PC-3 (cell line): ENCODE measurements at regions not wholly inside any gene's neighbourhood (a gene's known extent, or its start where the extent isn't known, plus 50 kb on each side); places are given as distances from the start of the nearest gene placed in this dataset.

Experiments
- ATAC-seq: fragments of 200-7000 bp; cut with Tn5 transposase; 2 replicates; pipeline ENCODE4 v1.9.1; 2020; ENCODE audit warnings: mild to moderate bottlenecking, moderate library complexity
- BruUV-seq: library from RNA; stranded (reverse); fragments of 400-500 nt; replicated peaks from 2 replicates; lab custom pipeline; 2021; lab: Mats Ljungman, UMichigan
- CTCF ChIA-PET: fragments of 300-600 bp; sonication (Branson Sonifier 250); formaldehyde crosslinking; loops from one replicate; lab custom pipeline; 2022; ENCODE audit warnings: antibody characterized with exemption; lab: Charles Lee
- POLR2A ChIA-PET: fragments of 300-600 bp; sonication (Branson Sonifier 250); formaldehyde crosslinking; loops from one replicate; lab custom pipeline; 2022; ENCODE audit warnings: antibody characterized with exemption; ENCODE audit not compliant: unreplicated experiment; lab: Charles Lee
- DNase-seq: peaks from one replicate; pipeline ENCODE4 v3.0.0-alpha.2; 2015
- H2AFZ ChIP-seq: fragments of 300-600 bp; sonication (generic); 2 replicates; pipeline ENCODE4 v1.6.0; 2016; ENCODE audit warnings: antibody characterized with exemption, low read length
- H3F3A ChIP-seq: fragments of 300-600 bp; sonication (generic); one replicate; pipeline ENCODE4 v1.6.0; 2017; ENCODE audit warnings: antibody characterized with exemption, low read length, control low read depth, mild to moderate bottlenecking; ENCODE audit not compliant: unreplicated experiment
- H3K27ac ChIP-seq: fragments of 300-600 bp; sonication (generic); 2 replicates; pipeline ENCODE4 v1.5.1; 2016; ENCODE audit warnings: mild to moderate bottlenecking, low read length
- H3K27me3 ChIP-seq: fragments of 300-600 bp; sonication (generic); 2 replicates; pipeline ENCODE4 v1.6.1; 2016; ENCODE audit warnings: low read length, mixed read lengths
- H3K36me3 ChIP-seq: fragments of 300-600 bp; sonication (generic); 2 replicates; pipeline ENCODE4 v1.6.1; 2016; ENCODE audit warnings: low read depth, mixed run types, low read length, mixed read lengths
- H3K4me1 ChIP-seq: fragments of 300-600 bp; sonication (generic); 2 replicates; pipeline ENCODE4 v1.5.1; 2016; ENCODE audit warnings: low read length; ENCODE audit not compliant: insufficient read depth
- H3K4me2 ChIP-seq: fragments of 300-600 bp; sonication (generic); 2 replicates; pipeline ENCODE4 v1.6.0; 2016; ENCODE audit warnings: low read length
- H3K4me3 ChIP-seq: fragments of 300-600 bp; sonication (generic); 2 replicates; pipeline ENCODE4 v1.5.1; 2016; ENCODE audit warnings: mild to moderate bottlenecking, low read length, mixed read lengths
- H3K79me2 ChIP-seq: fragments of 300-600 bp; sonication (generic); 2 replicates; pipeline ENCODE4 v1.6.1; 2017; ENCODE audit warnings: low read length, mixed read lengths
- H3K9ac ChIP-seq: fragments of 300-600 bp; sonication (generic); 2 replicates; pipeline ENCODE4 v1.6.0; 2016; ENCODE audit warnings: mild to moderate bottlenecking, low read length
- H3K9me2 ChIP-seq: fragments of 300-600 bp; sonication (generic); replicated peaks from 2 replicates; pipeline ENCODE4 v1.6.1; 2016; ENCODE audit warnings: mixed run types, low read length, mixed read lengths
- H3K9me3 ChIP-seq: fragments of 300-600 bp; sonication (generic); 2 replicates; pipeline ENCODE4 v1.6.1; 2016; ENCODE audit warnings: low read length, mixed read lengths
- H4K20me1 ChIP-seq: fragments of 300-600 bp; sonication (generic); 2 replicates; pipeline ENCODE4 v1.6.1; 2016; ENCODE audit warnings: low read length, mixed read lengths
- EZH2 ChIP-seq: fragments of 300-600 bp; sonication (generic); IDR thresholded peaks from one replicate; pipeline ENCODE4 v1.6.1; 2017; ENCODE audit warnings: antibody characterized with exemption, mild to moderate bottlenecking, low read length; ENCODE audit not compliant: unreplicated experiment
- EZH2phosphoT487 ChIP-seq: fragments of 300-600 bp; sonication (generic); IDR thresholded peaks from 2 replicates; pipeline ENCODE4 v1.6.1; 2018; ENCODE audit warnings: mild to moderate bottlenecking, antibody characterized with exemption, low read length, borderline replicate concordance
- intact Hi-C: fragments of 100-400 bp; cut with micrococcal nuclease; formaldehyde crosslinking; loops from 2 replicates; pipeline ENCODE4 v1.9.0; 2023
- TF ChIP-seq, protein P1 (sequence below): fragments of 300-600 bp; sonication (generic); conservative IDR thresholded peaks from 2 replicates; pipeline ENCODE4 v1.5.1; 2017; ENCODE audit warnings: antibody characterized with exemption, low read depth, mild to moderate bottlenecking, low read length

GRCh38 chr18:56508370-56509036, 129.9 kb downstream of the TXNL1 start:
- H2AFZ ChIP-seq: no peak overlapping the region
- BruUV-seq: no TSS peak
- H3K9me2 ChIP-seq: no peaks in the 10 kb centered on the region
- no peaks in the 10 kb centered on the region for H4K20me1 ChIP-seq
- H3K9ac ChIP-seq: no peak overlapping the region
- H3K4me1 ChIP-seq: no peaks in the 10 kb centered on the region
- H3K4me3 ChIP-seq: no peak overlapping the region
- TF ChIP-seq EZH2phosphoT487: no peak
- TF ChIP-seq EZH2: no peak
- TF ChIP-seq, protein P1, sequence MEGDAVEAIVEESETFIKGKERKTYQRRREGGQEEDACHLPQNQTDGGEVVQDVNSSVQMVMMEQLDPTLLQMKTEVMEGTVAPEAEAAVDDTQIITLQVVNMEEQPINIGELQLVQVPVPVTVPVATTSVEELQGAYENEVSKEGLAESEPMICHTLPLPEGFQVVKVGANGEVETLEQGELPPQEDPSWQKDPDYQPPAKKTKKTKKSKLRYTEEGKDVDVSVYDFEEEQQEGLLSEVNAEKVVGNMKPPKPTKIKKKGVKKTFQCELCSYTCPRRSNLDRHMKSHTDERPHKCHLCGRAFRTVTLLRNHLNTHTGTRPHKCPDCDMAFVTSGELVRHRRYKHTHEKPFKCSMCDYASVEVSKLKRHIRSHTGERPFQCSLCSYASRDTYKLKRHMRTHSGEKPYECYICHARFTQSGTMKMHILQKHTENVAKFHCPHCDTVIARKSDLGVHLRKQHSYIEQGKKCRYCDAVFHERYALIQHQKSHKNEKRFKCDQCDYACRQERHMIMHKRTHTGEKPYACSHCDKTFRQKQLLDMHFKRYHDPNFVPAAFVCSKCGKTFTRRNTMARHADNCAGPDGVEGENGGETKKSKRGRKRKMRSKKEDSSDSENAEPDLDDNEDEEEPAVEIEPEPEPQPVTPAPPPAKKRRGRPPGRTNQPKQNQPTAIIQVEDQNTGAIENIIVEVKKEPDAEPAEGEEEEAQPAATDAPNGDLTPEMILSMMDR: no peak
- H3K9me3 ChIP-seq: no peaks in the 10 kb centered on the region
- intact Hi-C loops: no loop called here
- no peak overlapping the region for H3K4me2 ChIP-seq
- no peaks in the 10 kb centered on the region for H3F3A ChIP-seq
- no peaks in the 10 kb centered on the region for H3K27me3 ChIP-seq
- H3K36me3 ChIP-seq: no peaks in the 10 kb centered on the region
- DNase-seq (no peak), ATAC-seq (no peak)
- no peak overlapping the region for H3K27ac ChIP-seq
- ChIA-PET CTCF (no interaction called here), POLR2A (no interaction called here)
- no peaks in the 10 kb centered on the region for H3K79me2 ChIP-seq

DNA sequence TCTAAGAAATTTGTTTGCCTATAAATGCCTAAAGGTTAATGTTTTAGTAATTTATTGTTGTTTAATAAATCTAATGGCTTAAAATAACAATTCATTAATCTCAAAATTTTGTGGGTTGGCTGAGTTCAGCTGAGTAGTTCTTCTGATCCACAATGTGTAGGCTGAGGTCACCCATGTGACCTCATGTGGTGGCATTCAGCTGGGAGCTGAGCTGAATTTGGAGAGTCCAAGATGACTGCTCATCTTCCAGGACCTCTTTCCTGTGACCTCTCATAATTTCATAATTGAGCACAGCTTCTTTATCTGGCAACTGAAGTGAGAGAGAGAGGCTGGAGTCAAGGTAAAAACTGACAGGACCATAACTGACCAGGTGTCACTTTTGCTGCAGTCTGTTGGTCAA, 132.4 kb downstream of the TXNL1 start:
- ChIA-PET POLR2A (no interaction called here), CTCF (no interaction called here)
- no peak for DNase-seq
- ATAC-seq: no peak
- Histone ChIP-seq H3K9me2 (no peaks in the 10 kb centered on the region), H3K4me3 (no peak overlapping the region), H3K27ac (no peak overlapping the region), H3K79me2 (no peaks in the 10 kb centered on the region), H3K36me3 (no peaks in the 10 kb centered on the region), H2AFZ (no peak overlapping the region), H3K4me1 (no peaks in the 10 kb centered on the region), H4K20me1 (no peaks in the 10 kb centered on the region), H3K9ac (no peak overlapping the region), H3K27me3 (no peaks in the 10 kb centered on the region; the same call in 1 of the 2 replicates), H3K9me3 (no peaks in the 10 kb centered on the region), H3K4me2 (no peak overlapping the region), H3F3A (no peaks in the 10 kb centered on the region)
- BruUV-seq: no TSS peak
- intact Hi-C loops: no loop called here
- TF ChIP-seq, protein P1: no peak
- TF ChIP-seq EZH2phosphoT487: no peak
- no peak for TF ChIP-seq EZH2

DNA sequence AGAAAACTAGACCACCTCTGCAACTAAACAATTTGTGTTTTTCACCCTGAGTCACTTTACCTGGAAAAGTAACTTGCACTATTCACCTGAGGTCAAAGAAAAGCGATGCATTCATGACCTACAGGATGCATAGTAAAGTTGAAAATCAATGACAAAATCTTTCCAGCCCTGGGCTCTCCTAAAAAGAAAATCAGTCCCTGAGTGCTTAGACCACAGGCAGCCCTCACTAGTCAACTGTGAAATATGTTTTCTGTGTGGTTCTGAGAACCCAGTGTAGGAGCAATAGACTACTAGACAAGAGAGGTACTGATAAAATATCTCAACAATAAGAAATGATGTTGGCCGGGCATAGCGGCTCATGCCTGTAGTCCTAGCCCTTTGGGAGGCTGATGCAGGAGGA, 133.1 kb downstream of the TXNL1 start:
- Histone ChIP-seq H4K20me1 (no peaks in the 10 kb centered on the region), H3K9ac (no peak overlapping the region), H3K79me2 (no peaks in the 10 kb centered on the region), H3K36me3 (no peaks in the 10 kb centered on the region), H3K9me3 (no peaks in the 10 kb centered on the region), H3K27ac (no peak overlapping the region), H3K4me3 (no peak overlapping the region), H3K4me1 (no peaks in the 10 kb centered on the region), H3K27me3 (no peaks in the 10 kb centered on the region; the same call in 1 of the 2 replicates), H3K9me2 (no peaks in the 10 kb centered on the region), H2AFZ (no peak overlapping the region), H3K4me2 (no peak overlapping the region), H3F3A (no peaks in the 10 kb centered on the region)
- POLR2A ChIA-PET: no interaction called here
- intact Hi-C loops: no loop called here
- CTCF ChIA-PET: no interaction called here
- TF ChIP-seq, protein P1: no peak
- no peak for TF ChIP-seq EZH2phosphoT487
- TF ChIP-seq EZH2: no peak
- no TSS peak for BruUV-seq
- DNase-seq (no peak), ATAC-seq (no peak)
